ENCODE measurements at regions not wholly inside any gene's neighbourhood (a gene's known extent, or its start where the extent isn't known, plus 50 kb on each side); places are given as distances from the start of the nearest gene placed in this dataset.

- H3K36me3 ChIP-seq, result no peaks in the 10 kb centered on the region
- no peaks in the 10 kb centered on the region for H3K27me3 ChIP-seq
- H3K4me3 ChIP-seq, result no peak overlapping the region
- H3K9me3 ChIP-seq, result no peaks in the 10 kb centered on the region
- no peak overlapping the region for H3K27ac ChIP-seq
- intact Hi-C loops (cut with DNase I), result no loop called here
- no peaks in the 10 kb centered on the region for H3K4me1 ChIP-seq
- TF ChIP-seq POLR2AphosphoS5 (IDR thresholded peaks at IDR 0.05; ENCODE audit: insufficient read depth in 1 of 2, low read depth in 1 of 2), result no peak
- no peak for TF ChIP-seq CTCF (IDR thresholded peaks at IDR 0.05)
- no peak for TF ChIP-seq POLR2A (IDR thresholded peaks at IDR 0.05)
- DNase-seq (ENCODE audit: extremely low spot score in 2 of 2), result no peak
Measured at GRCh38 chrX:44085209-44085608, 112.0 kb upstream of the NDP start.

- no peak overlapping the region for H3K4me3 ChIP-seq
- no peak for TF ChIP-seq POLR2A (IDR thresholded peaks at IDR 0.05)
- no peak for TF ChIP-seq CTCF (IDR thresholded peaks at IDR 0.05)
- TF ChIP-seq POLR2AphosphoS5 (IDR thresholded peaks at IDR 0.05; ENCODE audit: insufficient read depth in 1 of 2, low read depth in 1 of 2), result no peak
- no peaks in the 10 kb centered on the region for H3K36me3 ChIP-seq
- intact Hi-C loops (cut with DNase I), result no loop called here
- H3K4me1 ChIP-seq, result no peaks in the 10 kb centered on the region
- no peaks in the 10 kb centered on the region for H3K27me3 ChIP-seq
- H3K27ac ChIP-seq, result no peak overlapping the region
- DNase-seq (ENCODE audit: extremely low spot score in 2 of 2), result no peak
- no peaks in the 10 kb centered on the region for H3K9me3 ChIP-seq
Measured at GRCh38 chrX:44082829-44083228, 109.6 kb upstream of the NDP start.

GRCh38 chrX:44080083-44080482 is 106.9 kb upstream of the NDP start:
- Histone ChIP-seq H3K27ac (no peak overlapping the region), H3K4me1 (no peaks in the 10 kb centered on the region), H3K9me3 (no peaks in the 10 kb centered on the region), H3K4me3 (no peak overlapping the region), H3K36me3 (no peaks in the 10 kb centered on the region), H3K27me3 (no peaks in the 10 kb centered on the region)
- no peak for DNase-seq (ENCODE audit: extremely low spot score in 2 of 2)
- TF ChIP-seq POLR2AphosphoS5 (IDR thresholded peaks at IDR 0.05; ENCODE audit: insufficient read depth in 1 of 2, low read depth in 1 of 2) (no peak), CTCF (IDR thresholded peaks at IDR 0.05) (no peak), POLR2A (IDR thresholded peaks at IDR 0.05) (no peak)
- intact Hi-C loops (cut with DNase I), result no loop called here

- intact Hi-C loops (cut with DNase I), result no loop called here
Measured at GRCh38 chrX:44072631-44073030, 99.4 kb upstream of the NDP start.

More at GRCh38 chrX:44072631-44073030, 99.4 kb upstream of the NDP start:
- Histone ChIP-seq H3K36me3 (no peaks in the 10 kb centered on the region), H3K4me3 (no peak overlapping the region), H3K27ac (no peak overlapping the region), H3K4me1 (peaks cover 7% of the 10 kb centered on the region), H3K9me3 (no peaks in the 10 kb centered on the region), H3K27me3 (no peaks in the 10 kb centered on the region)
- TF ChIP-seq POLR2AphosphoS5 (IDR thresholded peaks at IDR 0.05; ENCODE audit: insufficient read depth in 1 of 2, low read depth in 1 of 2) (no peak), POLR2A (IDR thresholded peaks at IDR 0.05) (no peak), CTCF (IDR thresholded peaks at IDR 0.05) (no peak)
- DNase-seq (ENCODE audit: extremely low spot score in 2 of 2), result no peak

Measured in vagina (tissue), 2 donors.